ENCODE measurements at regions not wholly inside any gene's neighbourhood (a gene's known extent, or its start where the extent isn't known, plus 50 kb on each side); places are given as distances from the start of the nearest gene placed in this dataset.

GRCh38 chr13:84980571-84980970, 818.6 kb downstream of the SLITRK6 start:
- FAIRE-seq (no peak), DNase-seq (ENCODE audit: insufficient read length, low spot score) (no peak)
- TF ChIP-seq CTCF (IDR thresholded peaks at IDR 0.05; ENCODE audit: insufficient read depth, missing control alignments), result no peak

GRCh38 chr13:84978851-84979250, 820.4 kb downstream of the SLITRK6 start:
- FAIRE-seq, result no peak
- DNase-seq (ENCODE audit: insufficient read length, low spot score), result no peak
- no peak for TF ChIP-seq CTCF (IDR thresholded peaks at IDR 0.05; ENCODE audit: insufficient read depth, missing control alignments)

GRCh38 chr13:84973661-84974060, 825.6 kb downstream of the SLITRK6 start:
- no peak for FAIRE-seq

GRCh38 chr13:84972907-84973306, 826.3 kb downstream of the SLITRK6 start:
- DNase-seq (ENCODE audit: insufficient read length, low spot score), result no peak
- no peak for FAIRE-seq
- no peak for TF ChIP-seq CTCF (IDR thresholded peaks at IDR 0.05; ENCODE audit: insufficient read depth, missing control alignments)

More at GRCh38 chr13:84973661-84974060, 825.6 kb downstream of the SLITRK6 start:
- no peak for TF ChIP-seq CTCF (IDR thresholded peaks at IDR 0.05; ENCODE audit: insufficient read depth, missing control alignments)
- no peak for DNase-seq (ENCODE audit: insufficient read length, low spot score)

- DNase-seq (ENCODE audit: insufficient read length, low spot score) (no peak), FAIRE-seq (no peak)
- no peak for TF ChIP-seq CTCF (IDR thresholded peaks at IDR 0.05; ENCODE audit: insufficient read depth, missing control alignments)
These were observed 836.4 kb downstream of the SLITRK6 start for GRCh38 chr13:84962849-84963248.

GRCh38 chr13:84962141-84962750, 837.0 kb downstream of the SLITRK6 start:
- FAIRE-seq (no peak), DNase-seq (ENCODE audit: insufficient read length, low spot score) (no peak)
- TF ChIP-seq CTCF (IDR thresholded peaks at IDR 0.05; ENCODE audit: insufficient read depth, missing control alignments), result no peak

- no peak for TF ChIP-seq CTCF (IDR thresholded peaks at IDR 0.05; ENCODE audit: insufficient read depth, missing control alignments)
- FAIRE-seq, result no peak
These were observed 838.2 kb downstream of the SLITRK6 start for GRCh38 chr13:84961023-84961422.

More at GRCh38 chr13:84961023-84961422, 838.2 kb downstream of the SLITRK6 start:
- DNase-seq (ENCODE audit: insufficient read length, low spot score), result no peak
